ENCODE measurements at regions not wholly inside any gene's neighbourhood (a gene's known extent, or its start where the extent isn't known, plus 50 kb on each side); places are given as distances from the start of the nearest gene placed in this dataset.
A peak's percentile ranks its signal among the peaks of the same experiment; 100 is the strongest.

GRCh38 chr4:20433097-20433705, 181.5 kb downstream of the SLIT2 start:
- H3K4me3 Mint-ChIP-seq, result no peak overlapping the region
- H3K36me3 Mint-ChIP-seq, result no peaks in the 10 kb centered on the region
- Histone ChIP-seq H3K4me1 (ENCODE audit: insufficient read depth, low read length) (no peaks in the 10 kb centered on the region), H3K4me3 (ENCODE audit: low read length) (no peak overlapping the region), H3K27ac (ENCODE audit: low read depth, low read length) (no peak overlapping the region), H3K36me3 (ENCODE audit: insufficient read depth, low read length) (no peaks in the 10 kb centered on the region), H3K27me3 (ENCODE audit: insufficient read depth, low read length, poor library complexity, severe bottlenecking) (no peaks in the 10 kb centered on the region), H3K9me3 (ENCODE audit: low read length) (no peaks in the 10 kb centered on the region)
- H3K4me1 Mint-ChIP-seq, result no peaks in the 10 kb centered on the region
- no peak overlapping the region for H3K27ac Mint-ChIP-seq
- no peaks in the 10 kb centered on the region for H3K9me3 Mint-ChIP-seq
- ChIA-PET POLR2A (no interaction called here), CTCF (no interaction called here)
- no peaks in the 10 kb centered on the region for H3K27me3 Mint-ChIP-seq
- no peak for DNase-seq

- H3K27ac Mint-ChIP-seq, result no peak overlapping the region
- H3K4me3 Mint-ChIP-seq, result no peak overlapping the region
- no peaks in the 10 kb centered on the region for H3K36me3 ChIP-seq (ENCODE audit: insufficient read depth, low read length)
- DNase-seq, result no peak
- H3K9me3 ChIP-seq (ENCODE audit: low read length), result no peaks in the 10 kb centered on the region
- H3K36me3 Mint-ChIP-seq, result no peaks in the 10 kb centered on the region
- no peaks in the 10 kb centered on the region for H3K27me3 Mint-ChIP-seq
- H3K4me3 ChIP-seq (ENCODE audit: low read length), result no peak overlapping the region
- ChIA-PET CTCF (no interaction called here), POLR2A (no interaction called here)
- H3K27ac ChIP-seq (ENCODE audit: low read depth, low read length), result no peak overlapping the region
- no peaks in the 10 kb centered on the region for H3K4me1 ChIP-seq (ENCODE audit: insufficient read depth, low read length)
- no peaks in the 10 kb centered on the region for H3K27me3 ChIP-seq (ENCODE audit: insufficient read depth, low read length, poor library complexity, severe bottlenecking)
- H3K4me1 Mint-ChIP-seq, result no peaks in the 10 kb centered on the region
- peaks cover 0 to 2% (median 0%) of the 10 kb centered on the region in 5 donors for H3K9me3 Mint-ChIP-seq
Observed at GRCh38 chr4:20440170-20440569, 188.5 kb downstream of the SLIT2 start.

- Histone ChIP-seq H3K4me3 (ENCODE audit: low read length) (no peak overlapping the region), H3K4me1 (ENCODE audit: insufficient read depth, low read length) (no peaks in the 10 kb centered on the region), H3K36me3 (ENCODE audit: insufficient read depth, low read length) (no peaks in the 10 kb centered on the region), H3K27me3 (ENCODE audit: insufficient read depth, low read length, poor library complexity, severe bottlenecking) (no peaks in the 10 kb centered on the region), H3K9me3 (ENCODE audit: low read length) (no peaks in the 10 kb centered on the region), H3K27ac (ENCODE audit: low read depth, low read length) (no peak overlapping the region)
- H3K9me3 Mint-ChIP-seq, result peaks cover 0 to 2% (median 0%) of the 10 kb centered on the region in 5 donors
- no peak for DNase-seq
- H3K4me3 Mint-ChIP-seq, result no peak overlapping the region
- no peaks in the 10 kb centered on the region for H3K36me3 Mint-ChIP-seq
- H3K4me1 Mint-ChIP-seq, result no peaks in the 10 kb centered on the region
- ChIA-PET POLR2A (no interaction called here), CTCF (interaction anchor here (0.7 kb wide), 1 partner anchor 11 kb away, joined by 4 read pairs; no protein-coding TSS in a partner anchor)
- H3K27ac Mint-ChIP-seq, result no peak overlapping the region
- no peaks in the 10 kb centered on the region for H3K27me3 Mint-ChIP-seq
Observed at GRCh38 chr4:20443015-20443805, 191.5 kb downstream of the SLIT2 start.

DNA sequence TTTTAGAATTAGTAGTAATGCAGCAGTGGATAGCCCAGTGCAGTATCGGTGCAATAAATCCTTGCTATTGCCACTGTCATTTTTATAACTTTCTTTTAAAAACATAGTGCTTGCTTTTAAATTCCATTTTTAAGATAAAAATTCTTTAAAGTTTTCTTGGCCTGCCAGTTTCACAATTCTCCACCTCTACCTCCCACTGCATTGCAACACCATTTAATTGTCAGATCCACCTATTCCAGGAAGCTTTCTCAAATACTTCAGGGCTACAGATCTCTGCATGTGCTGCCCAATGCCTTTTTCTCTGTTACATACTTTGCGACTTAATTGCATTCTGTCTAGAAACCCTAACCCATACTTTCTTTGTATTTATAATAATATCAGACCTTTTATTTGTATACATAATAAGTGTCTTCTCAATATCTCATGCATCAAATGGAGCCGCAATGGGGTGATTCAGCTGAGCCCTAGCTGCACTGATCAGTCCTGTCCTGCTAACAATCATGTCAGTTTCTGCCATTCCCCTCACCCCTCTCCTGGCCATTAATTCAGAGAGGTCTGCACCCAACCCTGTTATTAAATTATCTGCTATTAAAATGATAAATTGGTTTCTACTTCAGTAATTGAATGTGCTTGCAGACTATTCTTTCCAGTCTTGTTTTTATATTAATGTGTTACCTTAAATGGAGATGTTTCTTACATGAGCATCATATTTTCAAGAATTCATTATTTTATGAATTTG, 193.1 kb downstream of the SLIT2 start:
- DNase-seq, result no peak
- ChIA-PET POLR2A (no interaction called here), CTCF (no interaction called here)
- H3K4me3 Mint-ChIP-seq, result no peak overlapping the region
- no peaks in the 10 kb centered on the region for H3K27me3 ChIP-seq (ENCODE audit: insufficient read depth, low read length, poor library complexity, severe bottlenecking)
- H3K36me3 ChIP-seq (ENCODE audit: insufficient read depth, low read length), result no peaks in the 10 kb centered on the region
- H3K27ac ChIP-seq (ENCODE audit: low read depth, low read length), result no peak overlapping the region
- no peaks in the 10 kb centered on the region for H3K9me3 ChIP-seq (ENCODE audit: low read length)
- no peaks in the 10 kb centered on the region for H3K4me1 Mint-ChIP-seq
- H3K36me3 Mint-ChIP-seq, result no peaks in the 10 kb centered on the region
- H3K4me3 ChIP-seq (ENCODE audit: low read length), result no peak overlapping the region
- no peak overlapping the region for H3K27ac Mint-ChIP-seq
- no peaks in the 10 kb centered on the region for H3K4me1 ChIP-seq (ENCODE audit: insufficient read depth, low read length)
- peaks cover 0 to 2% (median 0%) of the 10 kb centered on the region in 5 donors for H3K9me3 Mint-ChIP-seq
- no peaks in the 10 kb centered on the region for H3K27me3 Mint-ChIP-seq

- ChIA-PET CTCF (no interaction called here), POLR2A (no interaction called here)
- peaks cover 0 to 2% (median 0%) of the 10 kb centered on the region in 5 donors for H3K9me3 Mint-ChIP-seq
- no peak overlapping the region for H3K4me3 ChIP-seq (ENCODE audit: low read length)
- no peaks in the 10 kb centered on the region for H3K27me3 Mint-ChIP-seq
- H3K4me3 Mint-ChIP-seq, result no peak overlapping the region
- no peaks in the 10 kb centered on the region for H3K4me1 Mint-ChIP-seq
- H3K36me3 Mint-ChIP-seq, result no peaks in the 10 kb centered on the region
- no peaks in the 10 kb centered on the region for H3K36me3 ChIP-seq (ENCODE audit: insufficient read depth, low read length)
- no peak for DNase-seq
- H3K27ac Mint-ChIP-seq, result no peak overlapping the region
- no peaks in the 10 kb centered on the region for H3K9me3 ChIP-seq (ENCODE audit: low read length)
- no peak overlapping the region for H3K27ac ChIP-seq (ENCODE audit: low read depth, low read length)
- H3K4me1 ChIP-seq (ENCODE audit: insufficient read depth, low read length), result no peaks in the 10 kb centered on the region
- H3K27me3 ChIP-seq (ENCODE audit: insufficient read depth, low read length, poor library complexity, severe bottlenecking), result no peaks in the 10 kb centered on the region
Observed at GRCh38 chr4:20445933-20446723, 194.4 kb downstream of the SLIT2 start.

DNA sequence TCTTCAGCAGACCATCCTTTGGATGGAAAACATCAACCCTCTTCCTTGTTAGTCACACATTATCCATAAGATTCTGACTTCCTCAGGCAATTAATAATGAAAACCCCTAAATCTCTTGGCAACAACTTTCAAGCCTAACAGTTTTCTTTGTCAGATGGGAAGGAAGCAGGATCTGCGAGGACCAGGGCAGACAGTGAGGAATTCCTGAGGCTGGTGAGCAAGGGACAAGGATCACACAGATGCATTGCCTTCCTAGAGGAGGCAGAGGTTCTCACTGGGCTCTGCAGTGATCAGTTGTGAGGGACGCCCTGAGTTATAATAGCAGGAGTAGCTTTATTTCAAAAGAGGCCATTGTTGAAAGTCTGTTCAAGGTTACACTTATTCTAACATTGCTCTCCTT, 195.4 kb downstream of the SLIT2 start:
- CTCF ChIA-PET, result no interaction called here
- H3K4me3 Mint-ChIP-seq, result no peak overlapping the region

DNA sequence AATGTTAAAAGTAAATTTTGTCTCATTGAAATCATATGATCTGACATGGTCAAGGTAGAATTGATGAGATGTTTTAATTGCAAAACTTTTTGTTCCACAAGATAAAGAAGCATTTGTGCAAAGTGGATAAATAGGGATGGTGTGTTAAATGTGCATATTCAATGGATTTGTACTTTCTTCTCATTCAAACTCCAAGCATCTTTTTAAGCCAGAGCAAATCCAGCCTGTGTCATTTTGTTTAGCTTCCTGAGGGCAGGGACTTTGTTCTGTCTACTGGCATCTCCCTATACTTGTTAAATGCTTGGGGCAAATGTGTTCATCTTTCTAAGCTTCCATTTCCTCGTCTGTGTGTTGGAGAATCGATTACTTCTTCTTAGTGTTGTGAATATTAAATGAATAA, 200.3 kb downstream of the SLIT2 start:
- peaks cover 0 to 4% (median 0%) of the 10 kb centered on the region in 5 donors for H3K9me3 Mint-ChIP-seq
- H3K27me3 ChIP-seq (ENCODE audit: insufficient read depth, low read length, poor library complexity, severe bottlenecking), result no peaks in the 10 kb centered on the region
- no peak overlapping the region for H3K27ac ChIP-seq (ENCODE audit: low read depth, low read length)
- H3K27ac Mint-ChIP-seq, result peak overlapping the region in 1 of 8 donors; percentile 21
- H3K36me3 ChIP-seq (ENCODE audit: insufficient read depth, low read length), result no peaks in the 10 kb centered on the region
- no peaks in the 10 kb centered on the region for H3K9me3 ChIP-seq (ENCODE audit: low read length)
- H3K4me1 ChIP-seq (ENCODE audit: insufficient read depth, low read length), result no peaks in the 10 kb centered on the region
- ChIA-PET POLR2A (no interaction called here), CTCF (no interaction called here)
- no peak overlapping the region for H3K4me3 Mint-ChIP-seq
- no peaks in the 10 kb centered on the region for H3K4me1 Mint-ChIP-seq
- H3K27me3 Mint-ChIP-seq, result no peaks in the 10 kb centered on the region
- H3K36me3 Mint-ChIP-seq, result no peaks in the 10 kb centered on the region
- H3K4me3 ChIP-seq (ENCODE audit: low read length), result no peak overlapping the region
- no peak for DNase-seq

More for the DNA sequence above, 195.4 kb downstream of the SLIT2 start:
- Histone ChIP-seq H3K27ac (ENCODE audit: low read depth, low read length) (no peak overlapping the region), H3K4me1 (ENCODE audit: insufficient read depth, low read length) (no peaks in the 10 kb centered on the region), H3K36me3 (ENCODE audit: insufficient read depth, low read length) (no peaks in the 10 kb centered on the region), H3K9me3 (ENCODE audit: low read length) (no peaks in the 10 kb centered on the region), H3K4me3 (ENCODE audit: low read length) (no peak overlapping the region), H3K27me3 (ENCODE audit: insufficient read depth, low read length, poor library complexity, severe bottlenecking) (no peaks in the 10 kb centered on the region)
- POLR2A ChIA-PET, result no interaction called here
- DNase-seq, result no peak
- Mint-ChIP-seq H3K9me3 (no peaks in the 10 kb centered on the region), H3K27ac (no peak overlapping the region), H3K36me3 (no peaks in the 10 kb centered on the region), H3K4me1 (no peaks in the 10 kb centered on the region), H3K27me3 (no peaks in the 10 kb centered on the region)

DNA sequence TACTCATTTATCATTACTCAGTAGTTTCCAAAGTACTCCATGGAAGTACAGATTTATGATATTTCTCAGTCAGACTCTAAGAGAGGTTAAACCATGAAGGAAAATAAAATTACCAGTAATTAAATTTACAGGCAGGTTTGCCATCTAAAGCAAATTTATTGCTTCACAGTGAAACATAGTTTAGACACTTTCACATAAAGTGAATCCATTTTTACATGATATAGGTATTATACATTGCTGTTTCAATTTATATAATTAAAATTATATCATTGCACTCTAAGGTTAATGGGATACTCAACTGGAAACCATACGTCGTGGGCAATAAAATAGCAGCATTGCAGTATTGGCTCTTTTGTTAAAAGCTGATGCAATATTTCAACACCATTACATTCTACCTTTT, 202.8 kb downstream of the SLIT2 start:
- Mint-ChIP-seq H3K4me3 (no peak overlapping the region), H3K4me1 (no peaks in the 10 kb centered on the region), H3K36me3 (no peaks in the 10 kb centered on the region), H3K27ac (no peak overlapping the region), H3K27me3 (no peaks in the 10 kb centered on the region), H3K9me3 (peaks cover 0 to 4% (median 0%) of the 10 kb centered on the region in 5 donors)
- no peak overlapping the region for H3K27ac ChIP-seq (ENCODE audit: low read depth, low read length)
- CTCF ChIA-PET, result no interaction called here
- no peaks in the 10 kb centered on the region for H3K36me3 ChIP-seq (ENCODE audit: insufficient read depth, low read length)
- no peaks in the 10 kb centered on the region for H3K4me1 ChIP-seq (ENCODE audit: insufficient read depth, low read length)
- POLR2A ChIA-PET, result no interaction called here
- no peaks in the 10 kb centered on the region for H3K27me3 ChIP-seq (ENCODE audit: insufficient read depth, low read length, poor library complexity, severe bottlenecking)
- no peak for DNase-seq
- no peak overlapping the region for H3K4me3 ChIP-seq (ENCODE audit: low read length)
- H3K9me3 ChIP-seq (ENCODE audit: low read length), result no peaks in the 10 kb centered on the region

All from CD8-positive, alpha-beta memory T cell (primary cell).